Left colon (tissue), 2 donors: ENCODE measurements at regions not wholly inside any gene's neighbourhood (a gene's known extent, or its start where the extent isn't known, plus 50 kb on each side); places are given as distances from the start of the nearest gene placed in this dataset.
"Not testable (repeated sequence)": the region's sequence is repeated elsewhere in the genome, so short reads cannot be mapped to it uniquely, and the experiment has no call there.

Source experiments
- ATAC-seq: fragments of 200-7000 bp; cut with Tn5 transposase; one replicate; pipeline ENCODE4 v1.9.1; 2020; ENCODE audit warnings: mild to moderate bottlenecking, moderate library complexity
- DNase-seq, 2 donors: peaks; one replicate each; pipeline ENCODE4 v3.0.0-alpha.2; 2020
- intact Hi-C, 2 donors: fragments of 100-400 bp; cut with DNase I in 1 of 2; cut with micrococcal nuclease in 1 of 2; formaldehyde crosslinking; loops; one replicate each; pipeline versions ENCODE4 v1.11.2 to v1.14.0; 2022; cut with DNase I, micrococcal nuclease
- donor health status: DM: no; HTN: no; CAD: no.
- donor health status: DM: yes; HTN: yes; CAD: no.

- no peak for ATAC-seq
- DNase-seq, result no peak
- intact Hi-C loops, result no loop called here
These were observed 116.3 kb upstream of the TCF21 start for GRCh38 chr6:133772567-133772966.

- intact Hi-C loops, result no loop called here
- DNase-seq (no peak), ATAC-seq (no peak)
These were observed 115.1 kb upstream of the TCF21 start for GRCh38 chr6:133773776-133774175.

- intact Hi-C loops, result no loop called here
- no peak for ATAC-seq
- DNase-seq, result no peak
These were observed 114.6 kb upstream of the TCF21 start for GRCh38 chr6:133774356-133774755.

- intact Hi-C loops, result no loop called here
- no peak for DNase-seq
These were observed 110.3 kb upstream of the TCF21 start for GRCh38 chr6:133778414-133779130.

GRCh38 chr6:133779916-133780695, 108.8 kb upstream of the TCF21 start:
- ATAC-seq (no peak), DNase-seq (no peak)
- intact Hi-C loops, result no loop called here

More at GRCh38 chr6:133778414-133779130, 110.3 kb upstream of the TCF21 start:
- ATAC-seq, result no peak

- intact Hi-C loops, result no loop called here
- ATAC-seq (no peak), DNase-seq (no peak)
These were observed 102.9 kb upstream of the TCF21 start for GRCh38 chr6:133786016-133786415.

GRCh38 chr6:133787122-133787521, 101.8 kb upstream of the TCF21 start:
- intact Hi-C loops, result no loop called here
- no peak for ATAC-seq
- DNase-seq, result no peak

GRCh38 chr6:133787859-133788505, 100.9 kb upstream of the TCF21 start:
- DNase-seq (no peak), ATAC-seq (no peak)

GRCh38 chr6:133788556-133788955, 100.4 kb upstream of the TCF21 start:
- ATAC-seq (no peak), DNase-seq (no peak)
- intact Hi-C loops, result no loop called here

More at GRCh38 chr6:133787859-133788505, 100.9 kb upstream of the TCF21 start:
- intact Hi-C loops, result no loop called here

GRCh38 chr6:133789449-133789848, 99.5 kb upstream of the TCF21 start:
- intact Hi-C loops, ATAC-seq, DNase-seq: not testable (repeated sequence)

- not testable (repeated sequence) for DNase-seq, ATAC-seq
These were observed 98.2 kb upstream of the TCF21 start for GRCh38 chr6:133790756-133791155.

GRCh38 chr6:133795051-133795450, 93.9 kb upstream of the TCF21 start:
- intact Hi-C loops, DNase-seq, ATAC-seq: not testable (repeated sequence)

More at GRCh38 chr6:133790756-133791155, 98.2 kb upstream of the TCF21 start:
- intact Hi-C loops, result not testable (repeated sequence)

GRCh38 chr6:133796235-133796634, 92.7 kb upstream of the TCF21 start:
- DNase-seq, result no peak
- ATAC-seq, result no peak
- intact Hi-C loops, result no loop called here

GRCh38 chr6:133799043-133799442, 89.9 kb upstream of the TCF21 start:
- DNase-seq (no peak), ATAC-seq (no peak)
- intact Hi-C loops, result no loop called here

GRCh38 chr6:133802861-133803260, 86.1 kb upstream of the TCF21 start:
- DNase-seq (no peak), ATAC-seq (no peak)
- intact Hi-C loops, result no loop called here

- ATAC-seq, result no peak
- no peak for DNase-seq
These were observed 84.6 kb upstream of the TCF21 start for GRCh38 chr6:133804265-133804664.

GRCh38 chr6:133805876-133806275, 83.0 kb upstream of the TCF21 start:
- intact Hi-C loops, result no loop called here
- no peak for DNase-seq
- ATAC-seq, result no peak

More at GRCh38 chr6:133804265-133804664, 84.6 kb upstream of the TCF21 start:
- intact Hi-C loops, result no loop called here

GRCh38 chr6:133806382-133807140, 82.4 kb upstream of the TCF21 start:
- ATAC-seq (no peak), DNase-seq (no peak)
- intact Hi-C loops, result no loop called here

- DNase-seq, result no peak
- no peak for ATAC-seq
- intact Hi-C loops, result no loop called here
These were observed 81.4 kb upstream of the TCF21 start for GRCh38 chr6:133807501-133807900.
